GM21528 (cell line): ENCODE measurements at regions not wholly inside any gene's neighbourhood (a gene's known extent, or its start where the extent isn't known, plus 50 kb on each side); places are given as distances from the start of the nearest gene placed in this dataset.

ENCODE experiments used
- ATAC-seq: cut with Tn5 transposase; IDR thresholded peaks from one replicate; pipeline ENCODE4 v1.9.1; 2021; ENCODE audit warnings: mild to moderate bottlenecking, moderate library complexity; ENCODE audit not compliant: unreplicated experiment, low FRiP score

DNA sequence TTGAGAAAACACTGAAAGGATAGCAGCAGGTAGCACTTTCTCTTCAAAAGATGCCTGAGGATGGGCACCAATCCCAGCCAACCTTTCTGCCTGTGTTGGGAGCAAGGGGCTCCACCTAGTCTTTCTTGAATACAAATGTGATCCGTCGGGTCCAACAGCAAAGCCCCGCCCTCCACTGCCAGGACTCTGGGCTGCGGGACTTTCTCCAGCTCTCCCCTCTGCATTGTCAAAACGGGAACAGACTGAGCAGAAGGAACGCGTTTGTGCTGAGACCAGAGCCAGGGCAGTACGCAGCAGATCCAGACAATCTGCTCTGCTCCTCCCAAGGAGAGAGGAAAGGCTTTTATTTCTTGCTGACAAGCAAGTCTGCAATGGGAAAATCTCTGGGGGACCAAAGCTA lies 139.7 kb downstream of the SEC61B start:
- ATAC-seq = no peak

DNA sequence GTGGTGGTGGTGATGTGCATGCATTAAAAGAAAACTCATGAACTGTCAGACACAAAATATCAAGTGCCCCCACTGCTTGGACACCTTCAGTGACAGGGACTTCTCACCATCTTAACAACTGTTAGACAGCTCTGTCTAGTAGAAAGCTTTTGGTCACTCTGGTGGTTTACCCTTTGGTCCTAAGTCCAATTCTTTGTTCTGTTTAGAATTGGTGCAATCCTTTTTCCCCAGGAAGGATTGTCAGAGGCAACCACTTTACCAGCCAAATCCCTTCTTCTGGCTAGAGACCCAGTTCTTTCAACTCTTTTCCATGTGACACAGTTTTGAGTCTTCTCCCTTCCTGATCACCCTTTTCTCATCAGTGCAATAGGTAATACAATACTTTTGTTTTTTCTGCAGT lies 140.2 kb downstream of the SEC61B start:
- no peak for ATAC-seq

DNA sequence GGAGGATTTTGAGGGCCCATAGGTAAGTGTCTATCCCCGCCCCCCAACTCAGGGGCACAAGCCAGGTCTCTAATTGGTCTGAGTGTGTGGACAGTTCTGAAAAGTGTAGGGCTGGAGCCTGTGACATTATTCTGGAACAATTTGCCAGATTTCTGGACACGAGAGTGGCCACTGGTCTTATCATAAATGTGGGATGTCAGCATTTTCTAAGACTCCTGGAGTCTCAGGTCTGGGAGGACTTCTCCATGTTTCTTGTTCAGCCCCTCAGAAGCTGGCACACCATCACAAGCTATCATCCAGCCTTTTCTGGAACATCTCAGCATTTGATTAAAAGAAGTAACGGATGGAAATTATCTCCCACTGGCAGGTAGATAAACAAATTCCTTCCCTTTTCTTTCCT lies 141.4 kb downstream of the SEC61B start:
- ATAC-seq = no peak

DNA sequence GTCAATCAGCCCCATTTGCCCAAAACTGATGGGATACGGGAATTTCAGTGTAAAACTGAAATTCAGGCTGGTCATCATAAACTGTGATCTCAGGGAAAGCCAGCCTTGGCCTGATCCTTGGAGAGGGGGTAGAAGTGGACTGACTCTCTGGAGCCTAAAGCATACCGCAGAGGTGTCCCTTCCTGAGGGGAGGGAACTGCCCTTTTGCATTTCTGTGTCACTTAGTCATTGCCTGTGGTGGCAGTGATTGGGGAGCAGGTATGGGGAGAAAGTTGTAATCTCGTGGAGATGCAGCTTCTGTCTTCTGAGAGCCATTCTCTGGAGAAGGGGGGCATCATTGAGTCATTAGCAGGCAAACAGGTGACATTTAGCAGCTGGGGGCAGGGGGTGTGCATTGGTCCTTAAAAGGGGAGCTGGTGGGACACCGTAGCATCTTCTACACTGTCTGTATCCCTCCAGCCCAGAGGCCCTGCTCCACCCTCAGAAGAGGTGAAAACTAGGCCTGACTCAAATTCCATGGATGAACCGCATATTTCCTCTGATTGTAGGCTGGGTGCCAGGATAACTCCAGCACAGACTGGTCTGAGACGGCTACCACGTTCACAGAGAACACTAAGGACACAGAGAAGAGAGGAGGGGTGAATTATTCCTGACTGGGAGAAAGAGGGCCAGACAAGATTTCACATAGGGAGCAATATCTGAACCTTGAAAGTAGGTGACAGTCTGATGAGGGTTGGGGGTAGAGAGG lies 143.3 kb downstream of the SEC61B start:
- ATAC-seq = no peak

DNA sequence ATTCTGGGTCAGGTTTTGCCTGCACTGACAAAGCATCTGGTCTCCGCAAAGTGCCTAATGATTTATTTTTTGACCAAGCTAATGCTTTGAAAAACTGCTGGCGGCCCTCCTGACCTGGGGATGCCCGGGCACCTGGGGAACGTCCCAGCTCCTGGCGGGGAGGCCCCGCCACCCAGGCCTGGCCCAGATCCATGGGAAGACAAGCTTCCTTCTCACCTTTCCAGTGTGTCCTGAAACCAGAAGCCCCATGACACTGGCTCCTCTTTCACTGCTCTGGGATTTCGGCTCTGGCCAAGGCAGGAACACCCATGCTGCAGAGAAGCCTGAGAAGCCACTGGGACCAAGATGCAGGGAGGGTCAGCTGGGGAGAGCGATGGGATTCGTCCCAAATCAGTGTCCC lies 144.1 kb downstream of the SEC61B start:
- ATAC-seq = no peak

DNA sequence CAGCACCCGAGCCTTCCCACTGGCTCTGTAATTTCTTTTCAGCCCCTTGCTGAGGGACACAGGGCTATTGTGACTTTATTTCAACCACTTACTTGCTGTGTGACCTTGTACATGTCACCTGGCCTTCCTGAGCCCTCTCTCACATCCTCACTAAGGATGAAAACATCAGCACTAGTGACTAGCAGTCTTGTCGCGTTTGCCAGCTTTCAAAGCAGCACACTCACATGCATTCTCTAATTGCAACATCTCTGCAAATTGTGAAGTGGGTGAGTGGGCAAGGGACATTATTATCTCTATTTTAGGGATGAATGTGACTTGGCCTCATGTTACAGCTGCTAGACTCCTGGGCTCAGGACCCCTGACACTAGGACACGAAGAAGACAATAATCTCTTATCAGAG lies 144.5 kb downstream of the SEC61B start:
- no peak for ATAC-seq

DNA sequence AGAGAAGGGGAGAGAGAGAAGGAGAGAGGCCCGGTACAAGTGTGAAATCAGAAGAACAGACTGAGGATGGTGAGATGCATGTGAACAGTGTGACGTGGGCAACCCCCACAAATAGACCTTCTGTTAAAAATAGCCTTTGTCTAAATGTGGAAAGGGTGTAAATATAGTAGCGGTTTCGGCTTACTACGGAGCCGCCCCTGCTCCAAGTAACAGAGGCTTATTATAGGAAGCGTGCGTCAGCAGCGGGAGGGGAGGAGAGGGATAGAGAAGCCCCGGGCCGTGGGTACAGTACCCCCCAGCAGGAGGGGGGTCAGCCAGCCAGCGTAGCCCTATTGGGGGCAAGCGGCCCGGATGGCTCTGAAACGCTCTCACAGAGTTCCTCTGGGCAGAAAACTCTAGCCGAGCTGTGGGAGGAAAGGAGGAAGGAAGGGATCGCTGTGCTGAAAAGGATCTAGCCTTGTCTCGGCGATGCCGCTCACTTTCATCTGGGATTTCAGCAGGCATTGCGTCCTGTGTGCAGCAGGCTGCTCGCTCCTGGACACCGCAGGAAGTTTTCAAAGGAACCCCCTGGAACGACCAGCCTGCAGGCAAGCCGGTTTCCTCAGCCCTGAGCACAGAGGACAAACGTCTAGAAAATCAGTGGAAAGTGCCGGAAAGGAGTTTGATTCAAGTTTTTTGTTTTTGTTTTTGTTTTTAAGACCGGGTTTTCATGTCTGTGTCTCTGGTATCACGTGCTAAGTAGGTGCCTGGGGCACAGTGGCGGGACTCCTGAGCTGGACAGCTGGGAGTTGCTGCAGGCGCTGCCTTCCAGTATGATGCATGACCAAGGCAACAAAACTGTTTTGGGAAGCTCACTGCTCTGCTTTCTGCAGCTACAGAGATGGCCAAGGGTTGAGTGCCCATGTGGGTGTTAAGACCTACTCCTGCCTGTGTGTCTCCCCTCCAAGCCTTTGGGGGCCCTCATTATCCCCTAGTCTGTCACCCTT lies 146.6 kb downstream of the SEC61B start:
- ATAC-seq = peak; percentile 53

DNA sequence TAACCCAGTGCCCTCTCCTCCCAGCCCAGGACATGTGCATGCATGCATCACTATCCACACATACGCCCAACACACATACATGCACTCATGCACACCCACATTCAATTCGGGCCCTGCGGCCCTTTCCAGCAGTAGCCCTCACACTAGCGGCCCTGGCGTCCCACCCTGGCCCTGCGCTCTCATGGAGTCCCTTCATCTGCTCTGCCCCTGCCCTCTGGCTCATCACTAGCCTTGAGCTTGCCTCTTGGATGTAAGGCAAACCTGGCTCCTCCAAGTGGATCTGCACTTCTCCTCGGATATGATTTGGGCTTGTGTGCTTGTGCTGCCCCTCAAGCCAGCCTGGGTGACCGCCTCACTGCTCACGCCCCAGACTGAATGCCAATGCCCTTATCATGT lies 147.2 kb downstream of the SEC61B start:
- ATAC-seq = no peak

DNA sequence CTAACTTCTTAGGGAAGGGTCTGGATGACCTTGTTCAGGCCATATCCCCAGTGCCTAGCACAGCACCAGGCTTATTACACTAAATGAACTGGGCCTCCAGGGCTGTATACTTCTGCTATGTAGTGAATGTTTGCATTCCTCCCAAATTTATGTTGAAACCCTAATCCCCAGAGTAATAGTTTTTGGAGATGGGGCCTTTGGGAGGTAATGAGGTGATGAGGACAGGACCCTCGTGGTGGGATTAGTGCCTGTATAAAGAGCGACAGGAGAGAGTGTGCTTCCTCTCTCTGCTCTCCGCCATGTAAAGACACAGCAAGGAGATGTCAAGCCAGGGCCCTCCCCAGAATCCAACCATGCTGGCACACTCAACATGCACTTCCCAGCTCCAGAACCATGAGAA lies 148.3 kb downstream of the SEC61B start:
- no peak for ATAC-seq

DNA sequence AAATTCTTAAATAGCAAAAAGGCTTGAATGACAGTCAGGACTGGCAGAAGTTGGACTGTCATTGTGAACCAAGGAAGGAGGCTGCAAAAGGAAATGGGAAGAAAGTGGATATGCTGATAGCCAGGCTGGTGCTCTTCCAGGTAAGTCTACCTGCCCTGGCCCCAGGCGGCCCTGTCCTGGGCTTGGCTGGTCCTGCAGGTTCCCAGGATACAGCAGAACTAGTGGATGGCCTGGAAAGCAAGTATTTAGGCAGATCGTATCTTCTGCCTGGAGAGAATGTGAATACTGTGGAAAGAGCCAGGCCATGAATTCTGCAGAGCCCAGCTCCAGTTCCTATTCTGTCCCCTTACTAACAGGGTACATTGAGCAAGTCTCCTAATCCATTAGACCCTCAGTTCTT lies 149.3 kb downstream of the SEC61B start:
- ATAC-seq = no peak

DNA sequence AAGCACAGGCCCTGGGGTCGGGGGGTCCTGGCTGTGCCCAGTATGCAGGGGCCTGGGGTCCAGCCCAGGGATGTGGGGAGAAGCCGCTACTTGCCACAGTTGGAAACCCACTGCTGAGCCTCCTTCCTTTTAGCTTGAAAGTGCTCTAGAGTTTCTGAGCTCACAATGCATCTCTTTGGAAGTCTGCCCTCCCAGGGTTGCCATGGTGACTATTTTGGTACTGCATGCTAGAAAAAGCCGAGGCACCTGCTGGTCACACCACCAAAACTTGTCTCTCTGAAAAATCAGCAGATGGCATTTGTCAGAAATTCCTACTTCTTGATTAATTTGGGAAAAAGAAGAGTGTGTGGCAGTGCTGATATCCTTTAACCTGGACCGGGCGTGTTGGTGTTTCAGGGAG lies 151.8 kb downstream of the SEC61B start:
- no peak for ATAC-seq

DNA sequence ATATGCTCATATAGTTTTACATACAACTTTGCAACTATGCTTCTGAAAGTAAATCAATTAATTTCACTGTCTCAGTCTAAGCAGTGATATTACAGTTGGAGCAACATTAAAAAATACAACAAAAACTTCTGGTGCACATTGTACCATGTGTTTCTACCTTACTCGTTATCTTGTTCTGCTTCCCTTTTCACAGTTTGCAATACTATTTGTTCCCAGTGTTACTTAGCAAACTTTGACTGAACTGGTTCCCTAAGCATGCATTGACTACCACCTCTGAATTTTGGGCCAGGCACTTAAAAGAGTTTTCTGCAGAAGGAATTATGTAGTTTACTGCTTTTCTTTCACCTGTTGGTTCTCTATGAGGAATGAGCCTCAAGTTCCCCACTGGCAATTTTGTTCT lies 152.7 kb downstream of the SEC61B start:
- no peak for ATAC-seq

DNA sequence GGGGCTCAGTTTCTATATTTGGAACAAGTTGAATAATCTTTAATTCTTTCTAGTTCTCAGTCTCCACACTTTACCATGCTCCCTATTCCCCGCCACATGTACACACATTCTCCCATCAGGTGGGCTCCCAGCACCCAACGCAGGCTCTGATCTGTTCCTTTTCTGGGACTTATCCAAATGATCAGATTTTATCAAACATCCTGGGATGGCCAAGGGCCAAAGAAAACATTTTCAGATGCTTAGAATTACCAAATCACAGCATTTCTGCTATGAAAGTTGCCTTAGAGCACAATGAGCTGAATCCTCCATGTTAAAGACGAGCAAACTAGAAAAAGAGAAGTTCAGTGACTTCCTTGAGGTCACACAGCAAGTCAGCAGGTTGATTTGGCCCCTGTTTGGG lies 153.4 kb downstream of the SEC61B start:
- ATAC-seq = no peak

DNA sequence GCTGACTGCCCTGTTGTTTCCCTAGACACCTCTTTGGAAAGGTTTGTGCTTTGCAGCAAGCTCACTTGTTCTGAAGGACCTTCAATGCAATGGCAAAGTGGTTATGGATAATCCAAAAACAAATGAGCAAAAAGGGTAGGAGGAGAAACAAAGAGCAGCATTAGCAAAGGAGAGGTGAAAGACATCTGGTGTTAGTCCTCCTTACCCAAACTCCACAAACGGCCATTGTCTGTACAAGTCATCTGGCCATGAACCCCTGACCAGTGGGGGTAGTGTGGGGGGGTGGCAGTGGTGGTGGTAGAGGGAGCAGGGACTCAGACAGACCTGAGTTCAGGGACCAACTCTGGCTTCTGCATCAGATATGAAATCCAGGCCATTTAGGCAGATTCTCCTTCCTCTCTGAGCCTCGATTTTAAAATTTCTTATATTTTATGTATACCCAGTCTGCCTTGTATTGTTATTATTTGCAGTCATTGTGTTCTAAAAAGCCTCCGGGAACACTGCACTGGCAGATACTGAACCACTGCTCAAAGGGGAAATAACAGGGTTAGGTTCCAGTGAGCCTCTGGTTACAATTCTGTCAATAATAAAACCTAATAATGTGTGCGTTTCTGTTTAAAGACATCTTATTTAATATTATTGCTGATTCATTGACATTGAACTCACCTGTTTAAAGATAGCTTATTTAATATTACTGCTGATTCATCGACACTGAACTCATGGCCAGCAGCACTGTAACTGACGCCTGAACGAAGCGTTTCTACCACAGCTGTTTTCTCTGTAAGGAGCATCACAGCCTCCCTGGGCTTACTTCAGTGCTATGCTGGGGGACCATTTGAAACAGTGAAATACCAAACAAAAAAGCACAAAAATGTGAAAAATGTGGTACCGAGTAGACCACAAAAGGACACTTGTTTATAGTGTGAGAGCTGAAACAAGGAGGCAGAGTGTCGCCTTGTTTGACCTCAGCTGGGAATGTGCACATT lies 156.0 kb downstream of the SEC61B start:
- no peak for ATAC-seq

DNA sequence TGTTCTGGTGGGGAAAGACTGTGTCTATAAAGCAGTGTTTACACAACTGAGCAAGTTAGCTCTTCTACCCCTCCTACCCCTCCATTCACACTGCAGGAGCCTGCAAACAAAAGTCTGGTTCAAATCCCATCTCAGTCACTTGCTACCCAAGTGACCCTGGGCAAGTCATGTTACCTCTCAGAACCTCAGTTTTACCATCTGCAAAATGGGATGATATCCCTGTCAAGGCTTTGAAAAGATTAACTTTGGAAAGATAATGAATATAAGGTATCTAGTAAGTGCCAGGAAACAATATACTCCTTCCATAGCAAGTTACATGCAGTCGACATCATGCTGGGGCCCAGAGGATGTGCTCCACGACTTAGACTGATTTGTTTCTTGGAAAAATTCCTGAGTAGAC lies 161.5 kb downstream of the SEC61B start:
- no peak for ATAC-seq

DNA sequence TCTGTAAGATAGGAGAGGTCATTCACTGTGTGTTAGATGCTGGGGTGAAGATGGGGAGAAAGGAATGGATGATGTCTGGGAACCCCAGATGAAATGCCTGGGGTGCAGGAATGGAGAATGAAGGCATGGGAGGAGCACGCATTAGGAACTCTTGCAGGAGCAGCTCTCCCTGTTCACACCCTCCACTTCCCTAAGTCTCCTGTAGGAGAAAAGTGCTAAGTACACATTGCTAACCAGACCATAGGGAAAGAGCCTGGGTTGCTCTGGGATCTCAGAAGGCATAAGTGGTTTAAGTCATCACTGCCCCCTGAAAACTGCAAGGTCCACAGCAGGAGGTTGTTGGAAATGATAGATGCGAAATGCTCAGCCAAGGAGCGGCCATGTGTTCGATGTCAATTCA lies 163.1 kb downstream of the SEC61B start:
- ATAC-seq = no peak

DNA sequence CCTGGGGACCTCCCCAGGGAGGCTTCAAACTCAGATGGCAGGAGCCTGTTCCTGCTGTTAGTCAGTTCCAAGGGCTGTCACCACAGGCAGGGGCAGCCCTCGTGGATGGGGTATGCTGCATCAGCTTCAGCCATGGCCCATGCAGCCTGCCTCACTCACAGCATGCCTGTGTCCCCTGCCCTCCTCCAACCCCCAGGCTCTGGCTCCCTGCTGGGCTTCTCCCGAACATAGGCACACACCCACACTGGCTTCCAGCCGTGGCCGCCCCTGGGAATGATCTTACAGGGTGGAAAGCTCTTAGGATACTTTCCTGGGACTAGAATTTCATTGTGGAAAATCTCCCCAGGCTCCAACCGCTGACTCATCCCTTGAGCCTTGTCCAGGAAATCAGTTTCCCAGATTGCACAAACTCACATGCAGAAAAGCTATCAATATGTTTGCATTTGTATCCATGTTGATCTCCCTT lies 163.8 kb downstream of the SEC61B start:
- ATAC-seq = no peak

DNA sequence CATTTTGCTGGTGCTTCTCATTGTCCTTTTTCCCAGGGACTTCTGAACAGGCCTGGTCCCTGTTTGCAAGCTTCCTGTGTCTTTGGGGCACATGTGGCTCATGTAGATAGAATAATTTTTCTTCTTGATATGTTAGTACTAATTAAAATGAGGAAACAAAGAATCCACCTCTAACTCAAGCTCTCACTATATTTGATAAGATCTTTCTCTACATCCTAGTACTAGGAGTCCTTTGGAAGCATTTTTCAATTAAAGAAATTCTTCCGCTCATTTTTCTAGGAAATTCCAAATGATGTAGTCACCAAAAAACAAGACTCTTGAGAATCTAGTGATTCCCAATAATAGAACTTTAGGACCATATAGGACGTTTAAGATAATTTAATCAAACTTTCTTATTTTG lies 165.3 kb downstream of the SEC61B start:
- ATAC-seq = no peak

DNA sequence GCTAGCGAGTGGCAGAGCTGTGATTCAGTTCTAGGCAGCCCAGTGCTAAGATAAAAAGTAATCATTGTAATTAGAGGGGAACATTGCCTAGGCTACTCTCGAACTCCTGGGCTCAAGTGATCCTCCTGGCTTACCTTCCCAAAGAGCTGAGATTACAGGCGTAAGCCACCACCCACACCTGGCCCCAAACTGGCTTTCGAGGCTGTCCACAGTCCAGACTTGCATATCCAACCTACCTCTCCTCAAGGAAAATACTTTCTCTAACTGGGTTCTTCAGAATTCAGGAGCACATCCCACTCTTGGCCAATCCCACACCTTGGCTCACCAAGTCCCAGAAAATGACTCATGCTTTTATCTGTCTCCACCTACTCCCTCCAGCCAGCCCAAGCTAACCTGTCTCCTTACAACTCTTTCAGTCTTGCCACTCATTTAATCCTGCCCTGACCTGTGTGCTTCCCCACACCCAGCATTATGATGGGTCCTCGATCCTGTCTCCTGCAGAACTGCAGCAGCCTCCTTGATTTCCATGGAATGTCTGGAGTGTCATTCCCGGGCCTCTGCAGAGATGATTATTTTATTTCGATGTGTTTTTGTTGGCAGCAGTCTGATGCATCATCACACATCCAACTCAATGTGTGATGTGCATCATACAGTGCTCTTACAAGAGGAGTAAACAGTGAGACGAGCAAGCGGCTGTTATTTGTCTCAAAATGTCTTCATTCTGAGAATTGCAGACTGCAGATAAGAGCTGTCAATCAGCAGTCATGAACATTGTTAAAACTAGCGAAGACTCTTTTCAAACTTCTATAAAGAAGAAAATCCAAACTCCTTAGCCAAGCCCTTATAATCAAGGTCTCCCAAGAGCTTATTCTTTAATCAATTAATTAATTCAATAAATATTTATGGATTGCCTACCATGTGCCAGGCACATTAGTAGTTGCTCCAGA lies 167.3 kb downstream of the SEC61B start:
- no peak for ATAC-seq
